Stimulated activated CD4-positive, alpha-beta T cell treated with anti-CD3 and anti-CD28 coated beads, Interleukin-1b, Interleukin-23, amount 100 ng/mL, for 1 hour (primary cell): ENCODE measurements at regions not wholly inside any gene's neighbourhood (a gene's known extent, or its start where the extent isn't known, plus 50 kb on each side); places are given as distances from the start of the nearest gene placed in this dataset.

Experiments
- DNase-seq, 2 donors: peaks; one replicate each; pipeline ENCODE4 v3.0.0-alpha.2; 2020; ENCODE audit warnings: low read depth in 2 of 2

DNA sequence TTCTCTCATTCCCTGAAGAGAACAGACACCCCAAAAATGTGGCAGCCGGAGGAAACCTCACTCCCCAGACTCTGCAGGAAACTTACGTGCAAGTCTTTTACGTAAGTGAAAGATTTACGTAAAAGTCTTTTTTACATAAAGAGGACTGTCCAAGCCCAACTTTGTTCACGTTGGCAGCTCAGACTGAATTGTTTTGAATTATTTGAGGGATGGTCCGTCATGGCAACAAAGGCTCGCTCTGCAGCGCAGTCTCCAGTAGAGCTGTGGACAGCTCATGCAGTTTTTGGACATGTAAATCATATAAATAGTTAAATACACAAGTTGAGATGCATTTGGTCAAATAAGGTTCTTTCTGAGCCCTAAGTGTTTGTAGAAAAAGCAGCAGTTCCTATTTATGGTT, 394.8 kb downstream of the QKI start:
- DNase-seq: no peak

GRCh38 chr6:163808871-163809270, 394.4 kb downstream of the QKI start:
- no peak for DNase-seq

DNA sequence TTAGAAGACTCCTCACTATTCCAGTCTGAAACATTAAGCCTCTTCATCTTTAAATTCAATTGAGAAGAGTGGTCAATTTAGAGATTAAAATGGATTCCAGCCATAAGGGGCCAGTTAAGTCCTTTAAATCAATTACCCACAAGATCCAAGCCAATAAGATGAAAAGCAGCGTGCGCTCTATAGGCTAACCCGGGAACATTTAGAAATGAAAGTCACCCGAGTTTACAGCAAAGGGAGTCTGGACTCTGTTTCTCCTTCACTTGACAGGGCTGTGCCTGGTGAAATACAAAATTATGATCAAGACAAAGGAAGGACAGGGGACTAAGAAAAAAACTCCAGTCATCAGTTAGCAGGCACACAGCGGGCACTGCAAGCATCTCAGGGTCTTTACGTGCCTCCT, 393.7 kb downstream of the QKI start:
- no peak for DNase-seq

DNA sequence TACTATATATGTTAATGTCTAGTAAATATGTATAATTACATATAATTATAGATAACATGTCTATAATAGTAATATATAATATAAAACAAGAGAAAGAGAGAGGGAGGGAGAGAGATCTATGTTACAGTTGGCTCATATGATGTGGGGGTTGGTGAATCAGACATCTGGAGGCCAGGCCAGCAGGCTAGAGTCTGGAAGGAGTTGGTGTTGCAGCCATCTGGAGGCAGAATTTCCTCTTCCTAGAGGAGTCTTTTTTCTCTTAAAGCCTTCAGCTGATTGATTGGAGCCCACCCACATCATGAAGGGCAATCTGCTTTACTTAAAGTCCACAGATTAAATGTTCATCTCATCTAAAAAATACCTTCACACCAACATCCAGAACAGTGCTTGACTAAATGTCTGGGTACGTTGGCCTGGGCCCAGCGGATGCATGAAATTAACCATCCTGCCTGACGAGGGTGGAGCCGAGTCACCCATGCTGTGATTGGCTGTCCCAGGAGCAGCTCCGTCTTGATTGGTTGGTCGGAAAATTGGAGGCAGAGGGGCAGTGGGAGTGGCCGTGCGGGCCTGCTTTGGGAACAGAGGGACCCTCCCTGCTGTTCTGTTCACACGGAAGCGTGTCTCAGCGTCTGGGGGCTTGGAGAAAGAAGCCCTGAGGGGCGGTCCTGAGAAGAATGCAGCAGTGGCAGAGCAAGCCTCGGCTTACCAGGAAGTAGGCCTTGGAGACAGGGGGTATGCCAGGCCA, 392.4 kb downstream of the QKI start:
- DNase-seq: no peak

- no peak for DNase-seq
Observed at GRCh38 chr6:163804991-163805390, 390.5 kb downstream of the QKI start.

DNA sequence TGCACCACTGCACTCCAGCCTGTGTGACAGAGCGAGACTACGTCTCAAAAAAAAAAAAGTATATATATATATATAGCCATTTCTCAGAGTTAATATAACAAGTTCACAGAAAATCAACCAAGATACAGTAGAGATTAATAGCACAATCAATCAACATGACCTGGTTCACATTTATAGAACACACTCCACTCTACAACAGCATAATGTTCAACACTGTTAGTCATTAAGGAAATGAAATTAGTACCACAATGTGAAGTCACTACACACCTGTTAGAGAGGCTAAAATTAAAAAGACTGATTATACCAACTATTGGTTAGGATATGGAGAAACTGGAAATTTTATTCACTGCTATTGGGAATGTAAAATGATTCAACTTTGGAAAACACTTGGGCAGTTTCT, 387.7 kb downstream of the QKI start:
- DNase-seq: no peak

DNA sequence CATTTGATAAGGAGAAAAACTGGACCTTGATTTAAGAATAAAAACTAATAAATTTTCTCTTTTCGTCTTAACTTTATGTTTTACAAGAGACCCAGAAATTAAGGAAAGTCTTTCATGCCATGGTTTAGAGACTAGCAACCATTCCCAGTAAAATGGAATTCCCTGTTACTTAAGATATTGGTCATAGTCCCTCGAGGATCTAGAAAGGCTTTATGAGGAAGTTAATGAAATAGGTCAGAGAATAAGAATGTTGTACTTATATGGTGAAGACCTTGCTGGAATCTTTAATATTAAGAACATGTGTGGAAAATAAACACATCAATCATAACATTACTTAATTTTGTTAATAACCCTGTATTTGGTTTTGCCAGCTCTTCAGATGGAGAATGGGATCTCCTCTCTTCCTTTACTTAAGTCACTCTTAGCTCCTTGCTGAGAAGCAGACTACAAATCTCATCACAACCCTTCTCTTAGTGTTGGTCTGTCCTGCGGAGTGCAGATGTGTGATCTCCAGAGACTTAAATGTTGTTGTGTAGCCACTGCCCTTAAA, 382.9 kb downstream of the QKI start:
- no peak for DNase-seq

- no peak for DNase-seq
Observed at GRCh38 chr6:163793011-163793983, 378.8 kb downstream of the QKI start.

DNA sequence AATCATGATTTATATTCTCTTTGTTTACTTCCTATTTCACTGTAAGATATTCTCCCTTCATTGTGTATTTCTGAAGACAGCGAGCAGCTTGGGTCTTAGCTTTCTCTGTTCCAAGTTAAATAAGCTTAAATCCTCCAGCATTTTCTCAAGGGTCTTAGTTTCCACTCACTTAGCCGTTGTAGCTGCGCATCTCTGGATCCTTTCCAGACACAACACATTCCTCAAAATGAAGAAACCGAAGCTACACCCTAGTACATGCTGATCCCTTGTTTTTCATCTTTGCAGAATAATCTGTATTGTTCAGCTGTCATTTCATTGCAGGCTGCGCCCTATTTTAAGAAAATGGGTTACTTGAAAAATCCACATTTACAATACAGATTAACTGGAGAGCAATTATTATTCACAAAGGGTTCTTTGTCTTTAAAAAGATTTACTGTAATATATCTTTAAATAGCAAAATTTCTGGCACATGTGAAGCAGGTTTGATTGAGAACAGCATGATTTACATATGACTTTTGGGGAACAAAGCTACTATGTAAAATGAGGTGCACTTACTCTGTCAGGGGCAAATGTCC, 375.8 kb downstream of the QKI start:
- DNase-seq: no peak

DNA sequence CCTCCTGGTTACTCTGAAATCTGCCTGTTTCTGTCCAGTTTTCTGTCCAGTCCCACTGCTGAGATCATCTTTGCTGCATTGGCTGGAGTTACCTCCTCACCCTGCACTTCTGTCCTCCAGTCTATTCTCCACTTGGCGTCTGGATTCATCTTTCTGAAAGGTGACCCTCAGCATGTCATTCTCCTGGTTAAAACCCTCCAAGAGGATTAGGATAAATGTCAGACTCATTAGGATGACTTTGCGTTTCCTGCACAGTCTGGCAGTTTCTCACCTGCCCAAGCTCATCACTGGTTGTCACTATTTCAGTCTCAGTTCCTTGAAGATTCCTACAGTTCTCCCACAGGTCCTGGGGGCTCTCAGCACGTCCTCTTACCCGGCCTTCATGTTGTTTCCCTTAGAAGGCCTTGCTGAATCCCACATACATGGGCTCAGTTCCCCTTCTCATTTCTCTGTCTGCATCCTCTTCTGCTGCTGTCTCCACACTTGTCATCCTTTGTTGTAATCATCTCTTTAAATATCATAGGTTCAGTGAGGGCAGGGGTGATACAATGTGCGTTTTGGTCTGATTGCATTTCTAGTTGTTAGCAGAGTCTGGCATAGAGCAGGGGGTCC, 374.8 kb downstream of the QKI start:
- DNase-seq: no peak

GRCh38 chr6:163786995-163787671, 372.6 kb downstream of the QKI start:
- DNase-seq: no peak

- no peak for DNase-seq
Observed at GRCh38 chr6:163782436-163783003, 368.0 kb downstream of the QKI start.

DNA sequence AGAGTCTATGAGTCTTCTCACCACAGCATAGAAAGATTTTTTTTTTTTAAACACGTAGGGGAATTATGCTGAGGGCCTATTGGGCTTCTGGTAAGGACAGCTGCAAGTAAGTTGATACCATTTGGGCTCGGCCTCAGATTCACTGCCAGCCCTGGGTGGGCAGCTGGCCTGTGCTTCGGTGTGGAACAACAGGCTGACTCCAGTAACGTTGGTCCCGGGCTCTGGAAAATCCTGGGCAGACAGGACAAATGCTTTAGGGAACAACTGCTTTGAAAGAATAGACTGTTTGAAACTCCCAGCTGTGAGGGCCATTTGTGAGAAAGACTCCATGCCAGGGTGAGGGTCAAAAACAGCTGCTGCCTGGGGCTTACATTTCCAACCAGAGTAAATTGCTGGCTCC, 366.5 kb downstream of the QKI start:
- DNase-seq: no peak

DNA sequence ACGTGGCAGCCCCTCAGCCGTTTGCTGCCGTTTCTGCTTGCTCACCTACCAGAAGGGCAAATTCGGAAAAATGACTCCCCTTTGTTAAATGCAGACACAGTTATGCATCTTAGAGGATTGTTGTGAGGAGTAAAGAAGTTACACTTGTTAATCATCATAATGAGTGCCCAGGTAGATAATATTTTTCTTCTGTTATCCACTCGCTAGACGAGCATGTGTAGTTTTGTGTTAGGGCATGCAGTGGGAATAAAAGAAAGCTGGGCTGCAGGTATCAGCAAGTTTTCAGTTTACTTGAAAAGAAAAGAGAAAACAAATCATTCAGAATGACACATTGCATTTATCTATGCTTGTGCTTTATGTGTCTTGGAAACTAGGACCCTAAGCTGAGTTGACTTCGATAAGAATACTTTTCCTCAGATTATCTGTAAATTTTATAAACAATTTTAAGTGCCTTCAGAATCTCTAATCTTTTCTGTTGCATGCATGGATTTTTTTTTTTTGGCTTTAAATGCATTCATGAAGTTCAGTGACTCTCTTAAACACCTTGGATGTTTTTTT, 365.3 kb downstream of the QKI start:
- DNase-seq: no peak

DNA sequence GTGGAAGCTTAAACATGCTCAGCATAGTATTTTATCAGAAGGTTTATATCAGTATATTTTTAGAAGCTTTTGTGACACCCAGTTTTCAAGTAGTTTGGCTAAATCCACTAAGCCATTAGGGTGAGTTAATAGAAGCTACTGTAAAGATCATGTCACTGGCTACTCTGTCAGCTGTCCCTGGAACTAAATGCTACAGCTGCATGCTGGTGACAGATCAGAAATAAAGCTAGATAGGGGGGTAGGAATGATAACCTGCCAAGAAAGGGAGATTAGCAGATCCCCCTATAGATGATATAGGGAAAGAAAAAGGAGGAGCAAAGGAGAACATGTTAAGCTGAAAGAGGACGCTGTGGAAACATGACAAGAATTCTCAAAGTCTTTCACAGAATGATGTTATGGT, 363.2 kb downstream of the QKI start:
- no peak for DNase-seq

DNA sequence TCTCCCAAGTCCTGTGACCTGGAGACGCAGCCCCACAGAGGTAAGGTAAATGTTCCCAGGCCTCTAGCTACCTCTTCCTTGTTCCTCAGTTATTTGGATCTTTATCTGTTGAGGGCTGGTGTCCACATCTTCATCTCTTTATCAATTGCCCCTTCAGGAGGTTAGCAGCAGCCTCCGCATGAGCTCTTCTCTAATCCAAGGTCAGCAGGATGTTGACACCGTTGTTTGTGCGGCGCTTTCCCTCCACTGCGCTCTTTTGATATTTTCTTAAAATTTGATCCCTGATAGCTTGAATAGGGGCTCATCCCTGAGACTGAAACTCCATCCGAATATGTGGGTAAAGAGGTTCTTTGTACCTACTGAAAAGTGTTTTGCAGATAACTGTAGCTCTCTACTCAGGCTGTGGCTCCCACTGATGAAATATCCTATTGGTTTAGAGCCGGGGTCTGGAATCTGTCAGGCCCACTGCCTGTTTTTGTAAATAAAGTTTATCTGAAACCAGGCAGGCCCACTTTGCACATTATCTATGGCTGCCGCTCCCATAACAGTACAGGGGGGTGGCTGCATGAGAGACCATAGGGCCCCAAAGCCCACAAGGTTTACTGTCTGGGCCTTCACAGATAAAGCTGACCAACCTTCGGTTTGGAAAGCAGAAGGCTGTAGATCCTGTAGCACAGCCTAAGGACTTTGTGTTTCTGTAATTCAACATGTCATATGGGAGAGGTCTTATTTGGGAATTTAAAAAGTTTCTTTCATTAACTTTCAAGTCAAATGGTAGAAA, 362.6 kb downstream of the QKI start:
- no peak for DNase-seq

- DNase-seq: no peak
Observed at GRCh38 chr6:163776196-163776905, 361.8 kb downstream of the QKI start.

DNA sequence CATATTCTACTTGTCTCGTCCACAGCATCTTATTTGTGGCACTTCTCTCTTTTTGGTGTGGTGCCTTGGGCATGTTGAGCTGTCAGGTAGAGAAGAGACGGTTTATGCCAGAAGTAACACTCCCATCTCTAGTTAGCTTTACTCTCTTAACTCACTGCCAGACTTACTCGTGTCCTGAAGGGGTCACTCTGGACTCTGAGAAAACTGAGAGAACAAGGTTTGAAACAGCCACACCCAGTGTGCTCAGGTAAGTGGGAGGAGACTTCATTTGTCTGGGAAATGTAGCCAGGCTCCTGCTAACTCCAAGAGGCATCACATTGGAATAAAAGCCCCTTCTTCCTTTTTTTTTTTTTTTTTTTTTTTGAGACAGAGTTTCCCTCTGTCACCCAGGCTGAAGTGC, 360.8 kb downstream of the QKI start:
- no peak for DNase-seq

DNA sequence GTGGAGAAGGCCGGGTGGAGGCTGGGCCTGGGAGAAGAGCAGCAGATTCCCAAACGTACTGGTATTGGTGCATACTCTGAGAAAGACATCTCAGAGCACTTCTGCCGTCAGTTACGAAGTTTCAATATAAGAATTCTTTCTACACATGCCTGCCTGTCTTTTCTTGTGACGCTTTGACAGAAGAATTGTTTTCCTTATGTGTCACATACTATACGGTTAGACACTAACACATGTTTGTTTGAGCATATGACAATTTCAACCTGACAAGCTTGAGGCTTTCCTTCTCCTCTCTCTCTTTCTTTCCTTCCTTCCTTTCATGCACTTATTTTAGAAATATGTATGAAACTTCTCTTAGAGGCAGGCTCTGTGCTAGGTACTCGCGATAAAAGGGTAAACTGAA, 360.0 kb downstream of the QKI start:
- DNase-seq: no peak
